Stomach (tissue), 8 donors: ENCODE measurements at regions not wholly inside any gene's neighbourhood (a gene's known extent, or its start where the extent isn't known, plus 50 kb on each side); places are given as distances from the start of the nearest gene placed in this dataset.
"Not testable (repeated sequence)": the region's sequence is repeated elsewhere in the genome, so short reads cannot be mapped to it uniquely, and the experiment has no call there.

ENCODE experiments used
- DNase-seq, 2 donors: peaks; one replicate each; pipeline versions ENCODE4 v3.0.0 to v3.0.0-alpha.2; 2013 to 2019
- H3K27ac ChIP-seq, 5 donors: fragments of 200-600 bp in 4 of 5; sonication (generic) in 4 of 5; one replicate each; pipeline ENCODE4 v1.5.1; 2013 to 2019; ENCODE audit warnings: mild to moderate bottlenecking in 1 of 5, moderate library complexity in 1 of 5
- H3K27me3 ChIP-seq, 3 donors: fragments of 200-600 bp; sonication (generic); one replicate each; pipeline ENCODE4 v1.5.1; 2017 to 2019; ENCODE audit warnings: mixed run types in 1 of 3
- H3K36me3 ChIP-seq, 4 donors: fragments of 200-600 bp; sonication (generic); 1 replicate in 3 of 4; 2 replicates in 1 of 4; pipeline ENCODE4 v1.5.1; 2016 to 2019
- H3K4me1 ChIP-seq, 4 donors: fragments of 200-600 bp; sonication (generic); one replicate each; pipeline ENCODE4 v1.5.1; 2016 to 2019
- H3K4me3 ChIP-seq, 4 donors: fragments of 200-600 bp; sonication (generic) in 3 of 4; one replicate each; pipeline ENCODE4 v1.5.1; 2016 to 2019; ENCODE audit warnings: mild to moderate bottlenecking in 1 of 4
- H3K9me3 ChIP-seq, 4 donors: fragments of 200-600 bp; sonication (generic); one replicate each; pipeline ENCODE4 v1.5.1; 2016 to 2019
- CTCF ChIP-seq, 7 experiments: fragments of 450-650 bp in 4 of 7; fragments of 200-600 bp in 3 of 7; sonication (generic) in 3 of 7; IDR thresholded peaks; one replicate each; pipeline ENCODE4 v1.5.1; 2016 to 2019; ENCODE audit warnings: antibody characterized with exemption in 7 of 7, control low read depth in 2 of 7, mild to moderate bottlenecking in 1 of 7
- EP300 ChIP-seq: sonication (generic); formaldehyde crosslinking; IDR thresholded peaks from one replicate; pipeline ENCODE4 v1.6.1; 2017; ENCODE audit warnings: antibody characterized with exemption
- POLR2A ChIP-seq, 4 donors: fragments of 450-650 bp; IDR thresholded peaks; one replicate each; pipeline ENCODE4 v1.6.1; 2016; ENCODE audit warnings: antibody characterized with exemption in 4 of 4, control low read depth in 2 of 4, mild to moderate bottlenecking in 1 of 4, moderate library complexity in 1 of 4
- POLR2AphosphoS5 ChIP-seq, 3 donors: sonication (generic); formaldehyde crosslinking; IDR thresholded peaks; one replicate each; pipeline ENCODE4 v1.6.1; 2016; ENCODE audit warnings: antibody characterized with exemption in 3 of 3
- WGBS, 5 donors: extraction: QIAGEN DNeasy Blood & Tissue Kit in 3 of 5; methylation state at CpG; one replicate each; pipeline versions ENCODE4 v1.1.5 to v1.1.7; 2013 to 2018; 5-methylcytosine and 5-hydroxymethylcytosine counted together
- intact Hi-C: fragments of 100-400 bp; cut with DNase I; formaldehyde crosslinking; loops from one replicate; pipeline ENCODE4 v1.15.1; 2023; ENCODE audit warnings: low total_unique reads
- donor health status: healthy with polysubstance abuse.
- donor health status: Bipolar disorder and iron deficiency.
- donor health status: healthy.

- intact Hi-C loops: no loop called here
- WGBS, 5 donors: 94 to 100% (median 98%) methylated on average over 1 of the region's 1 CpG
- TF ChIP-seq CTCF (IDR thresholded peaks at IDR 0.05) (no peak), EP300 (no peak), POLR2A (IDR thresholded peaks at IDR 0.05) (no peak), POLR2AphosphoS5 (IDR thresholded peaks at IDR 0.05) (no peak)
- H3K4me1 ChIP-seq: no peaks in the 10 kb centered on the region
- no peaks in the 10 kb centered on the region for H3K9me3 ChIP-seq
- no peaks in the 10 kb centered on the region for H3K36me3 ChIP-seq
- no peak for DNase-seq
- H3K27ac ChIP-seq: no peak overlapping the region
- H3K4me3 ChIP-seq: no peak overlapping the region
- no peaks in the 10 kb centered on the region for H3K27me3 ChIP-seq
Measured at GRCh38 chr13:33571618-33572017, 246.3 kb upstream of the RFC3 start.

- H3K9me3 ChIP-seq, H3K4me3 ChIP-seq, H3K27ac ChIP-seq, H3K4me1 ChIP-seq, H3K27me3 ChIP-seq, intact Hi-C loops, DNase-seq, H3K36me3 ChIP-seq: not testable (repeated sequence)
- 67 to 87% (median 79%) methylated on average over 2 of the region's 2 CpGs for WGBS, 5 donors
Measured at GRCh38 chr13:33572322-33572721, 245.6 kb upstream of the RFC3 start.

- Histone ChIP-seq H3K27me3 (no peaks in the 10 kb centered on the region), H3K4me1 (no peaks in the 10 kb centered on the region), H3K9me3 (no peaks in the 10 kb centered on the region), H3K4me3 (no peak overlapping the region), H3K27ac (no peak overlapping the region), H3K36me3 (no peaks in the 10 kb centered on the region)
- intact Hi-C loops: no loop called here
- TF ChIP-seq EP300: no peak
- no peak for TF ChIP-seq POLR2AphosphoS5 (IDR thresholded peaks at IDR 0.05)
- no peak for TF ChIP-seq POLR2A (IDR thresholded peaks at IDR 0.05)
- no peak for DNase-seq
- WGBS, 5 donors: 75 to 97% (median 86%) methylated on average over 1 of the region's 1 CpG
Measured at GRCh38 chr13:33575378-33575777, 242.6 kb upstream of the RFC3 start.

- WGBS, 5 donors: 14 to 35% (median 27%) methylated on average over 2 of the region's 2 CpGs
- Histone ChIP-seq H3K27ac (no peak overlapping the region), H3K9me3 (no peaks in the 10 kb centered on the region), H3K4me1 (no peaks in the 10 kb centered on the region), H3K27me3 (no peaks in the 10 kb centered on the region), H3K4me3 (no peak overlapping the region), H3K36me3 (no peaks in the 10 kb centered on the region)
- DNase-seq: peak in 1 of 2 donors; percentile 42
- intact Hi-C loops: no loop called here
- TF ChIP-seq POLR2A (IDR thresholded peaks at IDR 0.05) (no peak), POLR2AphosphoS5 (IDR thresholded peaks at IDR 0.05) (no peak), CTCF (IDR thresholded peaks at IDR 0.05) (no peak), EP300 (no peak)
Measured at GRCh38 chr13:33577007-33577406, 240.9 kb upstream of the RFC3 start.

- DNase-seq: no peak
- H3K27ac ChIP-seq: no peak overlapping the region
- TF ChIP-seq POLR2AphosphoS5 (IDR thresholded peaks at IDR 0.05) (no peak), CTCF (IDR thresholded peaks at IDR 0.05) (no peak), EP300 (no peak)
Measured at GRCh38 chr13:33578786-33579185, 239.2 kb upstream of the RFC3 start.

GRCh38 chr13:33582121-33582520 lies 235.8 kb upstream of the RFC3 start:
- Histone ChIP-seq H3K36me3 (no peaks in the 10 kb centered on the region), H3K27me3 (no peaks in the 10 kb centered on the region), H3K4me3 (no peak overlapping the region), H3K27ac (no peak overlapping the region), H3K4me1 (no peaks in the 10 kb centered on the region), H3K9me3 (no peaks in the 10 kb centered on the region)
- TF ChIP-seq CTCF (IDR thresholded peaks at IDR 0.05) (no peak), EP300 (no peak), POLR2AphosphoS5 (IDR thresholded peaks at IDR 0.05) (no peak)
- DNase-seq: no peak
- intact Hi-C loops: no loop called here
- 79 to 98% (median 91%) methylated on average over 4 of the region's 4 CpGs for WGBS, 5 donors

More at GRCh38 chr13:33578786-33579185, 239.2 kb upstream of the RFC3 start:
- intact Hi-C loops: no loop called here
- WGBS, 5 donors: 66 to 92% (median 82%) methylated on average over 2 of the region's 2 CpGs
- no peaks in the 10 kb centered on the region for H3K4me1 ChIP-seq
- no peaks in the 10 kb centered on the region for H3K27me3 ChIP-seq
- no peak overlapping the region for H3K4me3 ChIP-seq
- H3K36me3 ChIP-seq: no peaks in the 10 kb centered on the region
- H3K9me3 ChIP-seq: no peaks in the 10 kb centered on the region
